ENCODE measurements at regions not wholly inside any gene's neighbourhood (a gene's known extent, or its start where the extent isn't known, plus 50 kb on each side); places are given as distances from the start of the nearest gene placed in this dataset.

- ChIA-PET RAD21 (ENCODE audit: low non-redundant PET in 1 of 2, low total read pairs in 2 of 2, uncharacterized antibody in 2 of 2, unreplicated experiment in 2 of 2) (no interaction called here), CTCF (no interaction called here)
- intact Hi-C loops (cut with micrococcal nuclease) = no loop called here
These were observed 68.2 kb downstream of the DMP1 start for GRCh38 chr4:87718217-87718835.

More at GRCh38 chr4:87718217-87718835, 68.2 kb downstream of the DMP1 start:
- no TSS peak for BruUV-seq (replicated peaks)
- Histone ChIP-seq H3K9ac (ENCODE audit: low read length) (no peak overlapping the region), H3K4me3 (replicated peaks in 1 of 2; ENCODE audit: low read depth in 1 of 2, low read length in 2 of 2) (no peak overlapping the region), H3K27me3 (ENCODE audit: insufficient read depth, low read length) (no peaks in the 10 kb centered on the region), H3K4me2 (ENCODE audit: low read length) (no peak overlapping the region), H3K36me3 (ENCODE audit: control insufficient read depth in 1 of 2, insufficient read depth in 2 of 2, low read length in 2 of 2) (no peaks in the 10 kb centered on the region), H4K20me1 (ENCODE audit: insufficient read depth) (no peaks in the 10 kb centered on the region), H3K27ac (ENCODE audit: low read depth, low read length) (no peak overlapping the region), H2AFZ (ENCODE audit: low read depth, low read length, poor library complexity, severe bottlenecking) (no peak overlapping the region), H3K79me2 (ENCODE audit: insufficient read depth, low read length) (no peaks in the 10 kb centered on the region), H3K4me1 (ENCODE audit: control insufficient read depth in 1 of 2, insufficient read depth in 2 of 2, low read length in 2 of 2) (no peaks in the 10 kb centered on the region), H3K9me2 (ENCODE audit: insufficient read depth) (no peaks in the 10 kb centered on the region), H3K9me3 (ENCODE audit: control insufficient read depth in 1 of 2, insufficient read depth in 1 of 2, low read depth in 1 of 2, low read length in 2 of 2) (no peaks in the 10 kb centered on the region)
- no peak for ATAC-seq
- POLR2A ChIA-PET = no interaction called here
- no peak for DNase-seq (ENCODE audit: low read depth, low spot score)
- no peak for TF ChIP-seq EZH2phosphoT487 (IDR thresholded peaks at IDR 0.05; ENCODE audit: borderline replicate concordance)
- TF ChIP-seq TCF7L2 (IDR thresholded peaks at IDR 0.05; ENCODE audit: borderline replicate concordance, extremely low read depth, insufficient read depth, insufficient read length) = no peak
- no peak for TF ChIP-seq EGR1 (IDR thresholded peaks at IDR 0.05; ENCODE audit: low read depth)
- no peak for TF ChIP-seq SP1 (IDR thresholded peaks at IDR 0.05; ENCODE audit: low read depth)
- no peak for TF ChIP-seq CTCF (IDR thresholded peaks at IDR 0.05 in 2 of 3, conservative IDR thresholded peaks at IDR 0.05 in 1 of 3; ENCODE audit: borderline replicate concordance in 1 of 3, insufficient read depth in 1 of 3, low read depth in 2 of 3, low read length in 2 of 3)
- no peak for TF ChIP-seq JUND (IDR thresholded peaks at IDR 0.05)
- TF ChIP-seq ZBTB33 (IDR thresholded peaks at IDR 0.05; ENCODE audit: extremely low read depth, insufficient replicate concordance, low read length) = no peak
- TF ChIP-seq SIN3A (IDR thresholded peaks at IDR 0.05; ENCODE audit: low read depth) = no peak
- no peak for TF ChIP-seq CEBPB (IDR thresholded peaks at IDR 0.05; ENCODE audit: low read depth)
- no peak for TF ChIP-seq ELF1 (IDR thresholded peaks at IDR 0.05; ENCODE audit: borderline replicate concordance, low read depth)

Data from HCT116 (cell line).